HG03469 (cell line): ENCODE measurements at regions not wholly inside any gene's neighbourhood (a gene's known extent, or its start where the extent isn't known, plus 50 kb on each side); places are given as distances from the start of the nearest gene placed in this dataset.

ENCODE experiments used
- ATAC-seq: cut with Tn5 transposase; IDR thresholded peaks from one replicate; pipeline ENCODE4 v1.9.1; 2021; ENCODE audit warnings: mild to moderate bottlenecking, moderate library complexity, moderate number of reproducible peaks; ENCODE audit not compliant: unreplicated experiment

DNA sequence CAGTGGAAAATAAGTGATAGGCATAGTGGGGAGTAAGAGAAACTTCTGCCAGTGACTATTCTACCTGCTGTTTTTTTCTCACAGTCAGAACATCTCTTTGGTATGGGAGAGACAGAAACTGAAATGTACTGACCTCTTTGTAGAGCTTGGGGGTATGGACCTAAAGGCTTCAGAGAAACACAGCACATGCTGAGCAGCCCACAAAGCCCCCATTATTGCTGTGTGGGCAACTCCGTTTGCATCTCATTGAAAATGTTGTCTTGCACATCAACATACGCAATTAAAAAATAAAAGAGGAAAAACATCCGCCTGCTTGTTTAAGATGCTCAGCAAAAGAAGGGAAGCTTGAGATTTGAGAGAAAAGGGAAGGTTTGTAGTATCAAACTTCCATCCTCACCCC is 443.4 kb upstream of the SEMA6D start:
- no peak for ATAC-seq

DNA sequence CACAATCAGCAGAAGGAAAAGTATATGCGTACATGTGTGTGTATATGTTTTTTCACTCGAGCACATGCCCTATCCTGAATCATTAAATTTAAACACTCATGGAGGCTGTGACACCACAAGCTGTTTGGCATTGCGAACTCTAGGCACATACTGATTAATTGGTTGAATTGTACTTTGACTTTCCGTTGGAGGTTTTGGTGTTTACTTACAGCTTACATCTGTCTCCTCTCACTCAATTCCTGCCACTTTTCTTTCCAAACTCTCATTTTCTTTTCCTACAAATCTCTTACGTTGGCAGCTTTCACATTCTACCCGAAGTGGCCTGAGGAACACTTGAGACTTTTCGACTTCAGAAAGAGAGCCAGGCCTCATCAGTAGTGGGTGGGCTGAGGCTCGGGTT is 434.1 kb upstream of the SEMA6D start:
- no peak for ATAC-seq

GRCh38 chr15:47288794-47289193 is 428.5 kb upstream of the SEMA6D start:
- no peak for ATAC-seq

- no peak for ATAC-seq
Measured at GRCh38 chr15:47289656-47290055, 427.6 kb upstream of the SEMA6D start.

GRCh38 chr15:47291767-47292166 is 425.5 kb upstream of the SEMA6D start:
- no peak for ATAC-seq

DNA sequence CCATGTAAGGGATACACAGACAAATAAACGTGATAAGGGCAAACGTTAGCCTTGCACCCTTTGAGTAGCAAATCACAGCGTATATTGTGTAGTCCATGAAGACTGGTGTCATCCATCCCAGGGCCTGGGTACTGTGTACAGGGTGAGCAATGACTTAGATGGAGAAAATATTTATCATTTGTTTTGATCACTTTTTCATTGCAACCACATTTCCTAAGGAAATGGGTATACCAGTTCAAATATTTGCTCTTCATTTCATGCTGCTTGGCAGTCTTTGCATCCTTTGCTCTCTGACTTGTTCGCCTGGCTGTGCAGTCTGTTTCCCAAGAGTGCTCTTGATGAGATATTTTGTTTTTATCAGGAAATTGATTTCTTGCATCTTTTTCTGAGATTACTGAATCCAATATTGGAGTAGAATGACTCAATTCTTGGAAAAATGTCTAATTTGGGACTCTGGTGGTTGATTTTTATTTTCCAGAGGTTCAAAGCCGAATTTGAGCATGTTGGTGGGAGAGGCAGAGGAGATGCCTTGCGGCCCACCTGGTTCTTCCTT is 424.6 kb upstream of the SEMA6D start:
- ATAC-seq, result no peak

DNA sequence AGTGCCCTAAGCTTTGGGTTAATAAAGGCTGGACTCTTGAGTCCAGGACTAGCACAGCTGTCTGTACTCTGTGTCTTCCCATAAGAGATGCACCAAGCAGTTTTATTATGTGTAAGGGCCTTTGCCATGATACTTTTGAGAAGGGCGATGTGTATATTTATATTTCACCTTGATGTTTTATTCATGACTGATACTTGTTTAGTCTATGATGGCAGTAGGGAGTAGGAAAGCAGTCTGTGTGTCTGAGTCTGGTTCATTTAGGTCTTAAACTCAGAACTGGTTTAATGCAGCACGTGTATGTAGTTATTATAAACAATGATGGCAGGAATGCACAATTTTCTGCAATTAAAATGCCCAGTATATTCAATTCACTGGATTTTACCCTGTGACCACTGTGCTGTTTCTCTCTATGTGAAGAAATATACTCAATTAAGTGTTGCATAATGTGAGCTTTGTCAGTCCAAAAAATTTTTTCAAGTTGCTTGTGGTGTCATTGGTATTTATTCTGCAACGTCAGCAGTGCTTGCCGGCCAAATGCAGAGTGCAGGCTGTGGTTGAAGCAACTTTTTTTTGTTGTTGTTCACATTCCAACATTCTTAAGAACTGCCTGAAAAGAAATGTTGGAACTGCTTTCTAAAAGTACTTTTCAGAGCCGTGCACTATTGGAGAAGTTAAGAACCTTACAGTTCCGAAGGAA is 423.7 kb upstream of the SEMA6D start:
- no peak for ATAC-seq

- ATAC-seq, result no peak
Measured at GRCh38 chr15:47294765-47295259, 422.5 kb upstream of the SEMA6D start.

DNA sequence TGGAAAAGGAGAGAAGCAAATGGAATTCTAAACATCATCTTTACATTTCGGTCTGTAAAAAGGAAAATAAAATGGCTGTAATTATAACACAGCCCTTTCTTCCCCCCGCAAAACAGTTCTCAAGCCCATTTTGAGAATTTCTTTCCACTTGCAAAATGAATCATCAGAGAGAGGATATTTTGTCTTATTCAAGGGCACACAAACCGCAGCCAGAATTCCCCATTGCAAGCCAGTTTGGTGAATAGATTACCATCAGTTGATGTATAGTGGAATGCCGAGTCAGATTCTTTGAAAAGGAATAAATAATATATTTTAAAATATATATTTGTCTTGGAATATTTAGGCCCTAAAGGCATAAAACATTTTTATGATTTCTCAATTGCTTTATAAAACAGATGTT is 420.4 kb upstream of the SEMA6D start:
- no peak for ATAC-seq

DNA sequence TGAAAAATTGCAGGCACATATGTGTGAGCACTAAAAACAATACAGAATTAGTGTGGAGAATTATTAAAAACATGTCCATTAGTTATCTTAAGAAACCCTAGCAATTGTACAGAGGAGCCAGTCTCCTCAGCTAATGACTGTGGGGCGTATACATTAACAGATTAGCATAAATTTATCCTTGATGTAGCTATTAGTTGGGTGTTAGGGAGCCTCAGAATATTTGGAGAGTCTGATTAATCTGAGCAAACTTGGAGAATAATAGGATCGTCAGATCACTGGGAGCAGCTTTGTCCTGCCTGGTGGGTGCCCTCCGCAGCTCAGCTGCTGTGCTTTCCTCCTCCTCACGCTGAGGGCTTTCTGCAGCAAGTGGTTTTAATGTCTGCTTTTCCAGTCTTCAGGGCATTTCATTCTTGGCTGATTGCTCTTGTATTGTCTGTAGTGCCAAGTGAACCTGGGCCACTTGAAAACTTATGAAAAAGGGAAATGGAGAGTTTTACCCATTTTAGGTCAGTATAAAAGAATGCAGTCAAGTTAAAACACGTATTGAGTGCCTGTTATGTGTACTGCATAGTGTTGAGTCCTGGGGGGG is 417.4 kb upstream of the SEMA6D start:
- no peak for ATAC-seq

- ATAC-seq, result no peak
Measured at GRCh38 chr15:47300596-47300995, 416.7 kb upstream of the SEMA6D start.

GRCh38 chr15:47301481-47301880 is 415.8 kb upstream of the SEMA6D start:
- no peak for ATAC-seq

GRCh38 chr15:47304656-47305055 is 412.6 kb upstream of the SEMA6D start:
- ATAC-seq, result no peak

GRCh38 chr15:47312161-47312560 is 405.1 kb upstream of the SEMA6D start:
- ATAC-seq, result no peak

- ATAC-seq, result no peak
Measured at GRCh38 chr15:47326410-47327333, 390.6 kb upstream of the SEMA6D start.

DNA sequence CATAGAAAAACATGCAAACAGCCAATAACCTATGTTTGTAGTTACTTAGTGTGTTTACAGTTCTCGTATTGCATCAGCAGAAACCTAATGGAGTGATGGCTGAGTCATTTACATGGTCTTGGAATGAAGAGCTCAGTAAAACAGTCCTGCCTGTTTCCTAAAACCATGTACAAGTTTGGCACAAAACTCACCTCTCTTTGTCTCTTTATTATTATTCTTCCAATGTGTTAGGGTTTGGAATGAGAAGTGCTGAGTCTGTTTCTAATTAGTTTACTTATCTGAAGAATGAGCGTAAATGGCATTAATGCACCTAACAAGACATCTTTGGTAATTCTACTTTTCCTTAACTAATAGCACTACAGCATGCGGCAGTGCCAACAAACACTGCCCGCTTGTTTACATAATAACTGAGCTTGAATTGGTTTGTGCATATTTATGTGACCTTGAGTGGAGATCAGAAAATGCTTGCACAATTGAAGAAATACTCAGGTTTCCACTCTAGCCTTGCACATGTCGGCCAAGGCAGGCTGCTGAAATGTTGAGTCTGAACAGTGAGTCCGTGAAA is 385.4 kb upstream of the SEMA6D start:
- no peak for ATAC-seq

- ATAC-seq, result no peak
Measured at GRCh38 chr15:47332481-47332880, 384.8 kb upstream of the SEMA6D start.

DNA sequence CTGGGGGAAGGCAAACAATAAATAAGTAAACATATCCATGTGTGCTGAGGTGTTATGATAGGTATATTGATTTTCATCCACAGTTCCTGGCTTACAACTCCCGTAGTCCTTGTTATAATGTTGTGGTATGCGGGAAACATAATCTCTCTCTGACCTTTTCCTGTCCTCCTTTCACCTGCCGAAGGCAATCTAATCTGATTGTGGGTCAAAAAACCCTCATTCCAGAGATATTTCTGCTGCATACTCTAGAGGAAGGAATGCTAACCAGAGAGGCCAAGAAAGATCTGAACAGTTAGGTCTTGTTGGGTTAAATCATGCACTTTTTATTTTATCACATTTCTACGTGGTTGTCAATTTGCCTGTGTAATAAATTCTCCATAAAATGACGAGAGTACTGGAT is 383.6 kb upstream of the SEMA6D start:
- no peak for ATAC-seq

DNA sequence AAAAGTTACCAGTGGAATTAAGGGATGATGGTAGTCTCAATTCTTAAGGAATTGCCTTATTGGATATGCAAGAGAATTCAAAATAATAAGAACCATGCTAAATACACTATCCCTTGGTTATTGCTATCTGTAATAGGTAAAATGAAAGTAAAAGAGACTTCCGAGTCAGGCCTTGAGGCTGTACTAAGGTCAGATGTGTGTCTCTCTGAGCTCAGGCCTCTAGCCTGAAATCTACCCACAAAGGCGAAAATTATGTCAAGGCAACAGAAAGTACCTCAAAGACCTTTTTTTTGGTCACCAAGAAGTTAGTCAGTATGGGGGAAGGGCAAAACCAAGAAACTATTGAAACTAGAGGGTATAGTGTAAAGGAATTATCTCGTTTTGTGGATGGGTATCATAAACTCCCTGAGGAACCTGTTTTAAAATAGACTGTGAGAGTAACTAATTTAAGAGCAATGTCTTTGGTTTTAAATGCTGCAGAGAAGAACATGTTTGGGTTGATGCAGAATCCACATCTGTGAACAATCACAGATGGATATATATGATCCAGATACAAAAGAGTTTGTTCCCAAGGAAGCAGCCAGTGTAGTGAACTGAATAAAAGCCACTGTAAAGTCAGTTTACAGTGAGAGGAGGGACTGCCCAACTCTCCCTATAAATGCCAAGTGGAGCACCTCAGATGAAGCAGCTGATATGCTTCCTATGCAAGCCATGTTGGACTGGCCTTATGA is 382.3 kb upstream of the SEMA6D start:
- ATAC-seq, result no peak

DNA sequence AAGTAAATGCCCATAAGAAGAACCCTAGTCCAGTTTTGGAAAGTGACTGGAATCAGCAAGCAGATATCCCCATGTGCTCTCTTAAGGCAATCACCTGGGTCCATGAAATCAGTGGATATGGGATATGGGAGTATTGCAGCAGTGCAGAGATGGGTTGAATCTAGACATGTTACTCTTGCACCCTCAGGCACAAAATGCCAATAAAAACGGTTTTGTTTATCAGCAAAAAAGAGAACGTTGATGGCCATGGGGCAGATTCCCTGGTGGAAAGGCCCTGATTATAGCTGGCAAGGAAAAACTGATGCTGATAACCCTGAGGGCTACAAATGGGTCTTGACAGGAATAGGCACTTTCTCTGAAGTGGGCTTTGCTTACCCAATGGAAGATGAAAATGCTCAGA is 380.2 kb upstream of the SEMA6D start:
- ATAC-seq, result no peak
